Right atrium auricular region (tissue), 2 donors: ENCODE measurements at regions not wholly inside any gene's neighbourhood (a gene's known extent, or its start where the extent isn't known, plus 50 kb on each side); places are given as distances from the start of the nearest gene placed in this dataset.
"Not testable (repeated sequence)": the region's sequence is repeated elsewhere in the genome, so short reads cannot be mapped to it uniquely, and the experiment has no call there.

Experiments used
- DNase-seq: peaks from one replicate; pipeline ENCODE4 v3.0.0-alpha.2; 2019; ENCODE audit warnings: low spot score
- H3K27ac ChIP-seq, 2 donors: fragments of 200-600 bp; sonication (generic); 1 replicate in 1 of 2; 2 replicates in 1 of 2; pipeline ENCODE4 v1.5.1; 2016 to 2019
- H3K27me3 ChIP-seq, 2 donors: fragments of 200-600 bp; sonication (generic); one replicate each; pipeline versions ENCODE4 v1.5.1 to v1.6.0; 2017 to 2019
- H3K36me3 ChIP-seq: fragments of 200-600 bp; sonication (generic); one replicate; pipeline ENCODE4 v1.5.1; 2016
- H3K4me1 ChIP-seq, 2 donors: fragments of 200-600 bp; sonication (generic); one replicate each; pipeline versions ENCODE4 v1.5.1 to v1.6.0; 2017 to 2019
- H3K4me3 ChIP-seq, 2 donors: fragments of 200-600 bp; sonication (generic); 1 replicate in 1 of 2; 2 replicates in 1 of 2; pipeline ENCODE4 v1.5.1; 2017 to 2019; ENCODE audit warnings: mild to moderate bottlenecking in 1 of 2, moderate library complexity in 1 of 2
- H3K9me3 ChIP-seq, 2 donors: fragments of 200-600 bp; sonication (generic); one replicate each; pipeline ENCODE4 v1.5.1; 2019
- CTCF ChIP-seq, 2 donors: fragments of 200-600 bp; sonication (generic); IDR thresholded peaks; one replicate each; pipeline ENCODE4 v1.5.1; 2019; ENCODE audit warnings: antibody characterized with exemption in 2 of 2

GRCh38 chr11:87460279-87460678 lies 422.5 kb downstream of the TMEM135 start:
- no peak for DNase-seq
- Histone ChIP-seq H3K9me3 (no peaks in the 10 kb centered on the region), H3K36me3 (no peaks in the 10 kb centered on the region), H3K4me1 (no peaks in the 10 kb centered on the region), H3K27ac (no peak overlapping the region), H3K4me3 (no peak overlapping the region), H3K27me3 (no peaks in the 10 kb centered on the region)
- TF ChIP-seq CTCF (IDR thresholded peaks at IDR 0.05): no peak

- no peaks in the 10 kb centered on the region for H3K9me3 ChIP-seq
- no peak overlapping the region for H3K27ac ChIP-seq
- TF ChIP-seq CTCF (IDR thresholded peaks at IDR 0.05): no peak
- H3K27me3 ChIP-seq: no peaks in the 10 kb centered on the region
- no peak for DNase-seq
- H3K36me3 ChIP-seq: no peaks in the 10 kb centered on the region
- H3K4me3 ChIP-seq: no peak overlapping the region
- H3K4me1 ChIP-seq: no peaks in the 10 kb centered on the region
Observed at GRCh38 chr11:87459351-87459750, 421.6 kb downstream of the TMEM135 start.

GRCh38 chr11:87456499-87456898 lies 418.8 kb downstream of the TMEM135 start:
- H3K27me3 ChIP-seq: no peaks in the 10 kb centered on the region
- no peak overlapping the region for H3K4me3 ChIP-seq
- no peaks in the 10 kb centered on the region for H3K9me3 ChIP-seq
- no peak for TF ChIP-seq CTCF (IDR thresholded peaks at IDR 0.05)
- H3K36me3 ChIP-seq: no peaks in the 10 kb centered on the region
- H3K4me1 ChIP-seq: no peaks in the 10 kb centered on the region
- no peak for DNase-seq
- H3K27ac ChIP-seq: no peak overlapping the region

GRCh38 chr11:87455180-87455579 lies 417.4 kb downstream of the TMEM135 start:
- TF ChIP-seq CTCF (IDR thresholded peaks at IDR 0.05): no peak
- H3K36me3 ChIP-seq: no peaks in the 10 kb centered on the region
- no peaks in the 10 kb centered on the region for H3K4me1 ChIP-seq
- no peaks in the 10 kb centered on the region for H3K27me3 ChIP-seq
- H3K9me3 ChIP-seq: no peaks in the 10 kb centered on the region
- no peak overlapping the region for H3K4me3 ChIP-seq
- H3K27ac ChIP-seq: no peak overlapping the region
- DNase-seq: no peak

DNA sequence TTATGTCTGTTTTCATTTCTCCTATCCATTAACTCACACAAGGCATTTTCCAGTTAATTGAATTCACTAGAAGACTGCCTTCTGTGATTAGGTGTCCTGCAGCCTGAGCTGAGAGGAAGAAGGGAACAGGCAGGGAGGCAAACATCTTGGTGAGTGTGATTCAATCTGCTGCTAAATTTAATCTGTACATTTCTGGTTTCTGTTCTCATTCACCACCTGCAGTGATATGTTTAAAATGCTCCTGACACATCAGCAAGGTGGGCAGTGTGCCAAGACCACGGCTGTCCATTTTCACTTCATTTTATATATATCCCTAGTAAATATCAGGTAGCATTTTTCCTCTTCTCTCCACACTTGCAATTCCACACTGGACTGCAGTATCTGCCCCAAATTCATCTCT lies 416.5 kb downstream of the TMEM135 start:
- no peaks in the 10 kb centered on the region for H3K27me3 ChIP-seq
- no peak for TF ChIP-seq CTCF (IDR thresholded peaks at IDR 0.05)
- no peak overlapping the region for H3K4me3 ChIP-seq
- H3K9me3 ChIP-seq: no peaks in the 10 kb centered on the region
- DNase-seq: no peak
- no peaks in the 10 kb centered on the region for H3K4me1 ChIP-seq
- no peaks in the 10 kb centered on the region for H3K36me3 ChIP-seq
- H3K27ac ChIP-seq: no peak overlapping the region

- no peak for TF ChIP-seq CTCF (IDR thresholded peaks at IDR 0.05)
- no peak for DNase-seq
- Histone ChIP-seq H3K9me3 (no peaks in the 10 kb centered on the region), H3K4me3 (no peak overlapping the region), H3K27me3 (no peaks in the 10 kb centered on the region), H3K27ac (no peak overlapping the region), H3K36me3 (no peaks in the 10 kb centered on the region), H3K4me1 (no peaks in the 10 kb centered on the region)
Observed at GRCh38 chr11:87453531-87454089, 415.9 kb downstream of the TMEM135 start.

- H3K27ac ChIP-seq, DNase-seq, H3K9me3 ChIP-seq, H3K4me1 ChIP-seq, H3K4me3 ChIP-seq, H3K36me3 ChIP-seq, H3K27me3 ChIP-seq: not testable (repeated sequence)
Observed at GRCh38 chr11:87452025-87452424, 414.3 kb downstream of the TMEM135 start.
